HepG2 (cell line): ENCODE measurements at regions not wholly inside any gene's neighbourhood (a gene's known extent, or its start where the extent isn't known, plus 50 kb on each side); places are given as distances from the start of the nearest gene placed in this dataset.

Experiments
- AHR ChIP-seq: IDR thresholded peaks from 2 replicates; pipeline ENCODE4 v1.6.1; 2018; ENCODE audit warnings: missing genetic modification reagents, missing compliant biosample characterization
- ELF3 ChIP-seq: IDR thresholded peaks from 2 replicates; pipeline ENCODE4 v1.6.1; 2016; ENCODE audit warnings: missing genetic modification reagents, missing compliant biosample characterization
- ETV5 ChIP-seq: IDR thresholded peaks from 2 replicates; pipeline ENCODE4 v1.6.1; 2018; ENCODE audit warnings: missing biosample characterization, missing genetic modification reagents, inconsistent platforms, borderline replicate concordance
- FOXP1 ChIP-seq, 2 experiments: fragments of 450-650 bp in 1 of 2; IDR thresholded peaks; 2 replicates each; pipeline ENCODE4 v1.6.1; 2017 to 2018; ENCODE audit warnings: antibody characterized with exemption in 1 of 2
- GABPB1 ChIP-seq: IDR thresholded peaks from 2 replicates; pipeline ENCODE4 v1.6.1; 2016; ENCODE audit warnings: mild to moderate bottlenecking, missing genetic modification reagents, moderate library complexity, missing compliant biosample characterization
- ISL2 ChIP-seq: sonication (generic); formaldehyde crosslinking; IDR thresholded peaks from 2 replicates; pipeline ENCODE4 v1.5.0; 2020; ENCODE audit warnings: missing genetic modification reagents
- KLF16 ChIP-seq, 2 experiments: sonication (generic) in 1 of 2; formaldehyde crosslinking in 1 of 2; IDR thresholded peaks; 2 replicates each; pipeline versions ENCODE4 v1.6.1 to v1.8.0; 2016 to 2023; ENCODE audit warnings: missing genetic modification reagents in 2 of 2, missing compliant biosample characterization in 1 of 2
- NFKB2 ChIP-seq: sonication (generic); formaldehyde crosslinking; IDR thresholded peaks from 2 replicates; pipeline ENCODE4 v1.4.0; 2020; ENCODE audit warnings: missing genetic modification reagents, borderline replicate concordance
- NONO ChIP-seq, 2 experiments: fragments of 450-650 bp in 1 of 2; sonication (generic) in 1 of 2; formaldehyde crosslinking in 1 of 2; IDR thresholded peaks in 1 of 2; conservative IDR thresholded peaks in 1 of 2; 2 replicates each; pipeline versions ENCODE4 v1.6.1 to v1.8.0; 2017 to 2022; ENCODE audit warnings: mild to moderate bottlenecking in 1 of 2, missing genetic modification reagents in 1 of 2, moderate library complexity in 1 of 2
- SALL1 ChIP-seq: sonication (generic); formaldehyde crosslinking; IDR thresholded peaks from 2 replicates; pipeline ENCODE4 v1.8.0; 2022; ENCODE audit warnings: mild to moderate bottlenecking, missing genetic modification reagents
- SETDB1 ChIP-seq: sonication (generic); formaldehyde crosslinking; IDR thresholded peaks from 2 replicates; pipeline ENCODE4 v1.5.1; 2020; ENCODE audit warnings: missing genetic modification reagents, mild to moderate bottlenecking, borderline replicate concordance
- SP1 ChIP-seq, 2 experiments: fragments of 450-650 bp in 1 of 2; sonication (generic) in 1 of 2; formaldehyde crosslinking in 1 of 2; IDR thresholded peaks; 2 replicates each; pipeline versions ENCODE4 v1.4.0 to v1.6.1; 2016 to 2020; ENCODE audit warnings: missing genetic modification reagents in 1 of 2
- STAG1 ChIP-seq: sonication (generic); formaldehyde crosslinking; IDR thresholded peaks from 2 replicates; pipeline ENCODE4 v1.4.0; 2020; ENCODE audit warnings: missing genetic modification reagents
- THAP8 ChIP-seq: sonication (generic); formaldehyde crosslinking; IDR thresholded peaks from 2 replicates; pipeline ENCODE4 v1.5.1; 2020; ENCODE audit warnings: missing genetic modification reagents, mild to moderate bottlenecking, borderline replicate concordance
- ZBTB42 ChIP-seq: sonication (generic); formaldehyde crosslinking; IDR thresholded peaks from 2 replicates; pipeline ENCODE4 v1.5.0; 2020; ENCODE audit warnings: mild to moderate bottlenecking, missing genetic modification reagents
- ZNF776 ChIP-seq: sonication (generic); formaldehyde crosslinking; IDR thresholded peaks from 2 replicates; pipeline ENCODE4 v1.4.0; 2020; ENCODE audit warnings: mild to moderate bottlenecking, missing genetic modification reagents
- ZNF839 ChIP-seq: sonication (generic); formaldehyde crosslinking; IDR thresholded peaks from 2 replicates; pipeline ENCODE4 v1.4.0; 2020; ENCODE audit warnings: missing genetic modification reagents, mild to moderate bottlenecking, borderline replicate concordance
- ZNF850 ChIP-seq: sonication (generic); formaldehyde crosslinking; conservative IDR thresholded peaks from 2 replicates; pipeline ENCODE4 v1.9.0; 2021; ENCODE audit warnings: mild to moderate bottlenecking, missing genetic modification reagents
- ZSCAN12 ChIP-seq: sonication (generic); formaldehyde crosslinking; IDR thresholded peaks from 2 replicates; pipeline ENCODE4 v1.9.0; 2021; ENCODE audit warnings: mild to moderate bottlenecking, missing genetic modification reagents
- ZSCAN22 ChIP-seq: sonication (generic); formaldehyde crosslinking; IDR thresholded peaks from 2 replicates; pipeline ENCODE4 v1.4.0; 2020; ENCODE audit warnings: mild to moderate bottlenecking, missing genetic modification reagents
- TF ChIP-seq, protein P1 (sequence below): sonication (generic); formaldehyde crosslinking; IDR thresholded peaks from 2 replicates; pipeline ENCODE4 v1.5.1; 2020; ENCODE audit warnings: mild to moderate bottlenecking, missing genetic modification reagents, borderline replicate concordance
- TF ChIP-seq, protein P2 (sequence below): fragments of 450-650 bp; IDR thresholded peaks from 2 replicates; pipeline ENCODE4 v1.6.1; 2017; ENCODE audit warnings: mild to moderate bottlenecking

- TF ChIP-seq, protein P1, sequence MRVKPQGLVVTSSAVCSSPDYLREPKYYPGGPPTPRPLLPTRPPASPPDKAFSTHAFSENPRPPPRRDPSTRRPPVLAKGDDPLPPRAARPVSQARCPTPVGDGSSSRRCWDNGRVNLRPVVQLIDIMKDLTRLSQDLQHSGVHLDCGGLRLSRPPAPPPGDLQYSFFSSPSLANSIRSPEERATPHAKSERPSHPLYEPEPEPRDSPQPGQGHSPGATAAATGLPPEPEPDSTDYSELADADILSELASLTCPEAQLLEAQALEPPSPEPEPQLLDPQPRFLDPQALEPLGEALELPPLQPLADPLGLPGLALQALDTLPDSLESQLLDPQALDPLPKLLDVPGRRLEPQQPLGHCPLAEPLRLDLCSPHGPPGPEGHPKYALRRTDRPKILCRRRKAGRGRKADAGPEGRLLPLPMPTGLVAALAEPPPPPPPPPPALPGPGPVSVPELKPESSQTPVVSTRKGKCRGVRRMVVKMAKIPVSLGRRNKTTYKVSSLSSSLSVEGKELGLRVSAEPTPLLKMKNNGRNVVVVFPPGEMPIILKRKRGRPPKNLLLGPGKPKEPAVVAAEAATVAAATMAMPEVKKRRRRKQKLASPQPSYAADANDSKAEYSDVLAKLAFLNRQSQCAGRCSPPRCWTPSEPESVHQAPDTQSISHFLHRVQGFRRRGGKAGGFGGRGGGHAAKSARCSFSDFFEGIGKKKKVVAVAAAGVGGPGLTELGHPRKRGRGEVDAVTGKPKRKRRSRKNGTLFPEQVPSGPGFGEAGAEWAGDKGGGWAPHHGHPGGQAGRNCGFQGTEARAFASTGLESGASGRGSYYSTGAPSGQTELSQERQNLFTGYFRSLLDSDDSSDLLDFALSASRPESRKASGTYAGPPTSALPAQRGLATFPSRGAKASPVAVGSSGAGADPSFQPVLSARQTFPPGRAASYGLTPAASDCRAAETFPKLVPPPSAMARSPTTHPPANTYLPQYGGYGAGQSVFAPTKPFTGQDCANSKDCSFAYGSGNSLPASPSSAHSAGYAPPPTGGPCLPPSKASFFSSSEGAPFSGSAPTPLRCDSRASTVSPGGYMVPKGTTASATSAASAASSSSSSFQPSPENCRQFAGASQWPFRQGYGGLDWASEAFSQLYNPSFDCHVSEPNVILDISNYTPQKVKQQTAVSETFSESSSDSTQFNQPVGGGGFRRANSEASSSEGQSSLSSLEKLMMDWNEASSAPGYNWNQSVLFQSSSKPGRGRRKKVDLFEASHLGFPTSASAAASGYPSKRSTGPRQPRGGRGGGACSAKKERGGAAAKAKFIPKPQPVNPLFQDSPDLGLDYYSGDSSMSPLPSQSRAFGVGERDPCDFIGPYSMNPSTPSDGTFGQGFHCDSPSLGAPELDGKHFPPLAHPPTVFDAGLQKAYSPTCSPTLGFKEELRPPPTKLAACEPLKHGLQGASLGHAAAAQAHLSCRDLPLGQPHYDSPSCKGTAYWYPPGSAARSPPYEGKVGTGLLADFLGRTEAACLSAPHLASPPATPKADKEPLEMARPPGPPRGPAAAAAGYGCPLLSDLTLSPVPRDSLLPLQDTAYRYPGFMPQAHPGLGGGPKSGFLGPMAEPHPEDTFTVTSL, result no peak
- TF ChIP-seq AHR (no peak), ZSCAN22 (CRISPR knock-in tag) (no peak), STAG1 (peak; percentile 65), ZNF850 (CRISPR knock-in tag) (no peak), THAP8 (no peak), ZNF839 (CRISPR knock-in tag) (no peak), SP1 (IDR thresholded peaks at IDR 0.05) (no peak), SP1 (CRISPR knock-in tag; IDR thresholded peaks at IDR 0.05) (no peak), NONO (IDR thresholded peaks at IDR 0.05) (no peak), NONO (CRISPR knock-in tag; conservative IDR thresholded peaks at IDR 0.05) (no peak), NFKB2 (no peak), FOXP1 (IDR thresholded peaks at IDR 0.05) (no peak), FOXP1 (CRISPR knock-in tag; IDR thresholded peaks at IDR 0.05) (no peak), SALL1 (CRISPR knock-in tag) (no peak; the same call in 1 of the 2 replicates), KLF16 (CRISPR knock-in tag; IDR thresholded peaks at IDR 0.05) (no peak), ZNF776 (CRISPR knock-in tag) (no peak), SETDB1 (no peak), ZSCAN12 (CRISPR knock-in tag) (no peak), GABPB1 (peak; percentile 15; the same call in 1 of the 2 replicates), ISL2 (no peak), ZBTB42 (no peak), ELF3 (CRISPR knock-in tag) (no peak), ETV5 (CRISPR knock-in tag) (0 out of 2 replicates have a peak, but pooled peaks have one; percentile 8)
- TF ChIP-seq, protein P2, sequence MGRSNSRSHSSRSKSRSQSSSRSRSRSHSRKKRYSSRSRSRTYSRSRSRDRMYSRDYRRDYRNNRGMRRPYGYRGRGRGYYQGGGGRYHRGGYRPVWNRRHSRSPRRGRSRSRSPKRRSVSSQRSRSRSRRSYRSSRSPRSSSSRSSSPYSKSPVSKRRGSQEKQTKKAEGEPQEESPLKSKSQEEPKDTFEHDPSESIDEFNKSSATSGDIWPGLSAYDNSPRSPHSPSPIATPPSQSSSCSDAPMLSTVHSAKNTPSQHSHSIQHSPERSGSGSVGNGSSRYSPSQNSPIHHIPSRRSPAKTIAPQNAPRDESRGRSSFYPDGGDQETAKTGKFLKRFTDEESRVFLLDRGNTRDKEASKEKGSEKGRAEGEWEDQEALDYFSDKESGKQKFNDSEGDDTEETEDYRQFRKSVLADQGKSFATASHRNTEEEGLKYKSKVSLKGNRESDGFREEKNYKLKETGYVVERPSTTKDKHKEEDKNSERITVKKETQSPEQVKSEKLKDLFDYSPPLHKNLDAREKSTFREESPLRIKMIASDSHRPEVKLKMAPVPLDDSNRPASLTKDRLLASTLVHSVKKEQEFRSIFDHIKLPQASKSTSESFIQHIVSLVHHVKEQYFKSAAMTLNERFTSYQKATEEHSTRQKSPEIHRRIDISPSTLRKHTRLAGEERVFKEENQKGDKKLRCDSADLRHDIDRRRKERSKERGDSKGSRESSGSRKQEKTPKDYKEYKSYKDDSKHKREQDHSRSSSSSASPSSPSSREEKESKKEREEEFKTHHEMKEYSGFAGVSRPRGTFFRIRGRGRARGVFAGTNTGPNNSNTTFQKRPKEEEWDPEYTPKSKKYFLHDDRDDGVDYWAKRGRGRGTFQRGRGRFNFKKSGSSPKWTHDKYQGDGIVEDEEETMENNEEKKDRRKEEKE, result no peak
Observed at GRCh38 chr6:154615483-154616025, 105.1 kb upstream of the CNKSR3 start (continued).
